Transverse colon (tissue), 4 donors: ENCODE measurements at regions not wholly inside any gene's neighbourhood (a gene's known extent, or its start where the extent isn't known, plus 50 kb on each side); places are given as distances from the start of the nearest gene placed in this dataset.

Experiments
- CTCF ChIP-seq, 5 experiments: fragments of 200-600 bp in 3 of 5; fragments of 450-650 bp in 2 of 5; sonication (generic) in 3 of 5; IDR thresholded peaks; 1 replicate in 2 of 5; 2 replicates in 3 of 5; pipeline ENCODE4 v1.5.1; 2016 to 2017; ENCODE audit warnings: antibody characterized with exemption in 5 of 5, inconsistent platforms in 3 of 5, mild to moderate bottlenecking in 2 of 5, moderate library complexity in 1 of 5
- EP300 ChIP-seq: sonication (generic); formaldehyde crosslinking; IDR thresholded peaks from one replicate; pipeline ENCODE4 v1.6.1; 2017; ENCODE audit warnings: antibody characterized with exemption, low read depth
- POLR2AphosphoS5 ChIP-seq, 3 donors: sonication (generic); formaldehyde crosslinking; IDR thresholded peaks; one replicate each; pipeline ENCODE4 v1.6.1; 2016; ENCODE audit warnings: antibody characterized with exemption in 3 of 3

DNA sequence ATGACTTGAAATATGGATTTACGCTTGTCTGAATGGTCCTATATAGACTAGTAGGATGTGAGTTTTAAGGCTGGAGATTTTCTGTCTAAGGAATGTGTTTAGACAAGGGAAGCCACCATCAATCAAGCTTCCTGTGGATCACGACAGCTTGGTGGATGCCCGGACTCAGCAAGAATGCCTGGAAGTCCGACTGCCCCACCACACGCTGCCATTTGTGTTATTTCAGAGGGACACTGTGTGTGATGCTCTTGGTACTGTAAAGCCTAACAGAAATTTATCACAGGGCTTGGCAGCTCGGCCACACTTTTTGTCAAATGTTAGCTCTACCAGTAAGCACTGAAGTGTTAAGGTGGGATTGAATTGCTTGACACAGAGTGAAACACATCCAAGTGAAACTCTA lies 127.1 kb upstream of the CDH7 start:
- no peak for TF ChIP-seq CTCF (IDR thresholded peaks at IDR 0.05)
- TF ChIP-seq POLR2AphosphoS5 (IDR thresholded peaks at IDR 0.05), result no peak
- no peak for TF ChIP-seq EP300
